Endothelial cell of umbilical vein (primary cell): ENCODE measurements at regions not wholly inside any gene's neighbourhood (a gene's known extent, or its start where the extent isn't known, plus 50 kb on each side); places are given as distances from the start of the nearest gene placed in this dataset.

Experiments
- BruUV-seq: library from RNA; stranded (reverse); fragments of 400-500 nt; replicated peaks from 2 replicates; lab custom pipeline; 2021; lab: Mats Ljungman, UMichigan
- CTCF ChIA-PET: fragments of 300-600, 350-600 bp; sonication (Branson Sonifier 250); formaldehyde crosslinking; loops from one replicate; lab custom pipeline; 2021; ENCODE audit warnings: antibody characterized with exemption, inconsistent platforms; lab: Charles Lee
- POLR2A ChIA-PET: fragments of 300-600, 350-600 bp; sonication (Branson Sonifier 250); formaldehyde crosslinking; loops from one replicate; lab custom pipeline; 2021; ENCODE audit warnings: antibody characterized with exemption, inconsistent platforms; lab: Charles Lee
- DNase-seq: peaks from one replicate; pipeline ENCODE4 v3.0.0-alpha.2; 2011; ENCODE audit warnings: low read depth, low spot score
- FAIRE-seq: peaks from 2 replicates; lab custom pipeline; 2011; peaks lifted over from hg19 to GRCh38; lab: Jason Lieb, UNC
- H2AFZ ChIP-seq: 2 replicates; pipeline ENCODE4 v1.6.0; 2012; ENCODE audit warnings: low read depth, low read length, control low read depth, inconsistent platforms
- H3K27ac ChIP-seq: 2 replicates; pipeline ENCODE4 v1.5.1; 2011; ENCODE audit warnings: low read depth, mild to moderate bottlenecking, control low read depth, low read length, moderate library complexity; ENCODE audit not compliant: insufficient read depth
- H3K27me3 ChIP-seq, 2 experiments: 2 replicates each; pipeline versions ENCODE4 v1.6.0 to v1.6.1; 2011; ENCODE audit warnings: low read length in 2 of 2, mixed read lengths in 1 of 2; ENCODE audit not compliant: control insufficient read depth in 2 of 2, insufficient read depth in 2 of 2
- H3K36me3 ChIP-seq, 2 experiments: 2 replicates in 1 of 2; 3 replicates in 1 of 2; pipeline ENCODE4 v1.5.1; 2011; ENCODE audit warnings: low read length in 2 of 2, mild to moderate bottlenecking in 1 of 2, moderate library complexity in 1 of 2; ENCODE audit not compliant: control insufficient read depth in 2 of 2, insufficient read depth in 2 of 2; ENCODE audit errors: extremely low read depth in 1 of 2
- H3K4me1 ChIP-seq: 3 replicates; pipeline ENCODE4 v1.5.1; 2011; ENCODE audit warnings: mild to moderate bottlenecking, low read length; ENCODE audit not compliant: control insufficient read depth, insufficient read depth; ENCODE audit errors: extremely low read depth
- H3K4me2 ChIP-seq: 2 replicates; pipeline ENCODE4 v1.6.1; 2011; ENCODE audit warnings: low read length, control low read depth, mixed read lengths; ENCODE audit not compliant: insufficient read depth
- H3K4me3 ChIP-seq, 3 experiments: fragments of 200-600 bp in 1 of 3; sonication (generic), shearing (Covaris generic) in 1 of 3; replicated peaks in 1 of 3; 2 replicates each; pipeline ENCODE4 v1.5.1; 2011 to 2016; ENCODE audit warnings: control low read depth in 3 of 3, low read length in 3 of 3, mild to moderate bottlenecking in 2 of 3, inconsistent platforms in 1 of 3, low read depth in 1 of 3, moderate library complexity in 1 of 3; ENCODE audit not compliant: insufficient read depth in 1 of 3
- H3K79me2 ChIP-seq: 2 replicates; pipeline ENCODE4 v1.6.0; 2012; ENCODE audit warnings: low read length, inconsistent platforms; ENCODE audit not compliant: control insufficient read depth, insufficient read depth
- H3K9ac ChIP-seq: replicated peaks from 2 replicates; pipeline ENCODE3; 2011; ENCODE audit warnings: low read length, control low read depth; ENCODE audit not compliant: insufficient read depth; ENCODE audit errors: extremely low read depth
- H3K9me1 ChIP-seq: replicated peaks from 3 replicates; pipeline ENCODE4 v1.6.0; 2011; ENCODE audit warnings: mild to moderate bottlenecking, low read length; ENCODE audit not compliant: control insufficient read depth, insufficient read depth; ENCODE audit errors: extremely low read depth
- H3K9me3 ChIP-seq: replicated peaks from 2 replicates; pipeline ENCODE4 v1.5.1; 2012; ENCODE audit warnings: low read length, inconsistent platforms; ENCODE audit not compliant: control insufficient read depth, insufficient read depth
- H4K20me1 ChIP-seq: replicated peaks from 2 replicates; pipeline ENCODE3; 2011; ENCODE audit warnings: mild to moderate bottlenecking, low read length; ENCODE audit not compliant: control insufficient read depth, insufficient read depth; ENCODE audit errors: extremely low read depth
- EZH2 ChIP-seq: IDR thresholded peaks from 2 replicates; pipeline ENCODE4 v1.6.1; 2012; ENCODE audit warnings: borderline replicate concordance, low read depth, mild to moderate bottlenecking, moderate library complexity, low read length, inconsistent platforms; ENCODE audit not compliant: severe bottlenecking
- FOS ChIP-seq: IDR thresholded peaks from 2 replicates; pipeline ENCODE4 v1.6.1; 2011; ENCODE audit warnings: mild to moderate bottlenecking, low read length, moderate library complexity, borderline replicate concordance; ENCODE audit not compliant: insufficient read depth
- GATA2 ChIP-seq: IDR thresholded peaks from 2 replicates; pipeline ENCODE4 v1.7.0; 2011; ENCODE audit warnings: low read depth, mild to moderate bottlenecking, moderate library complexity, mixed read lengths, low read length; ENCODE audit not compliant: insufficient read length, insufficient read depth
- JUN ChIP-seq: IDR thresholded peaks from 2 replicates; pipeline ENCODE4 v1.6.1; 2011; ENCODE audit warnings: borderline replicate concordance, low read depth; ENCODE audit not compliant: insufficient read length, insufficient read depth
- MYC ChIP-seq: IDR thresholded peaks from one replicate; pipeline ENCODE4 v1.6.1; 2011; ENCODE audit warnings: mild to moderate bottlenecking, low read depth, low read length
- POLR2A ChIP-seq: IDR thresholded peaks from 2 replicates; pipeline ENCODE4 v1.6.1; 2012; ENCODE audit warnings: low read depth, mild to moderate bottlenecking, control low read depth, low read length
- POLR2AphosphoS5 ChIP-seq: IDR thresholded peaks from 2 replicates; pipeline ENCODE4 v1.6.1; 2012; ENCODE audit warnings: low read depth, mild to moderate bottlenecking, control low read depth, low read length, moderate library complexity; ENCODE audit not compliant: insufficient read depth
- dilution Hi-C: fragments of 300-500 bp; cut with MboI; formaldehyde crosslinking; loops from one replicate; pipeline ENCODE4 v1.15.0; 2019; ENCODE audit warnings: low sequenced_read_pairs; ENCODE audit not compliant: extremely low pct_ligation_motif_present
- intact Hi-C: fragments of 100-400 bp; cut with micrococcal nuclease; formaldehyde crosslinking; loops from one replicate; pipeline ENCODE4 v1.10.0; 2022
- TF ChIP-seq, protein P1 (sequence below): IDR thresholded peaks from 2 replicates; pipeline ENCODE4 v1.6.1; 2011; ENCODE audit not compliant: insufficient read depth, insufficient read length
- TF ChIP-seq, protein P2 (sequence below), 2 donors: IDR thresholded peaks; 1 replicate in 1 of 2; 2 replicates in 1 of 2; pipeline ENCODE4 v1.5.1; 2011; ENCODE audit warnings: low read length in 2 of 2, mild to moderate bottlenecking in 2 of 2, moderate library complexity in 2 of 2, control low read depth in 1 of 2, inconsistent platforms in 1 of 2, low read depth in 1 of 2; ENCODE audit not compliant: insufficient read depth in 1 of 2; ENCODE audit errors: extremely low read depth in 1 of 2

- H3K4me3 ChIP-seq = no peak overlapping the region
- no peaks in the 10 kb centered on the region for H3K9me1 ChIP-seq
- no peaks in the 10 kb centered on the region for H3K27me3 ChIP-seq
- TF ChIP-seq, protein P1, sequence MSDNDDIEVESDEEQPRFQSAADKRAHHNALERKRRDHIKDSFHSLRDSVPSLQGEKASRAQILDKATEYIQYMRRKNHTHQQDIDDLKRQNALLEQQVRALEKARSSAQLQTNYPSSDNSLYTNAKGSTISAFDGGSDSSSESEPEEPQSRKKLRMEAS = no peak
- no peak for TF ChIP-seq GATA2
- no peak for TF ChIP-seq FOS
- no peak for TF ChIP-seq MYC
- no peak for TF ChIP-seq POLR2AphosphoS5
- no peak for TF ChIP-seq JUN
- TF ChIP-seq, protein P2, sequence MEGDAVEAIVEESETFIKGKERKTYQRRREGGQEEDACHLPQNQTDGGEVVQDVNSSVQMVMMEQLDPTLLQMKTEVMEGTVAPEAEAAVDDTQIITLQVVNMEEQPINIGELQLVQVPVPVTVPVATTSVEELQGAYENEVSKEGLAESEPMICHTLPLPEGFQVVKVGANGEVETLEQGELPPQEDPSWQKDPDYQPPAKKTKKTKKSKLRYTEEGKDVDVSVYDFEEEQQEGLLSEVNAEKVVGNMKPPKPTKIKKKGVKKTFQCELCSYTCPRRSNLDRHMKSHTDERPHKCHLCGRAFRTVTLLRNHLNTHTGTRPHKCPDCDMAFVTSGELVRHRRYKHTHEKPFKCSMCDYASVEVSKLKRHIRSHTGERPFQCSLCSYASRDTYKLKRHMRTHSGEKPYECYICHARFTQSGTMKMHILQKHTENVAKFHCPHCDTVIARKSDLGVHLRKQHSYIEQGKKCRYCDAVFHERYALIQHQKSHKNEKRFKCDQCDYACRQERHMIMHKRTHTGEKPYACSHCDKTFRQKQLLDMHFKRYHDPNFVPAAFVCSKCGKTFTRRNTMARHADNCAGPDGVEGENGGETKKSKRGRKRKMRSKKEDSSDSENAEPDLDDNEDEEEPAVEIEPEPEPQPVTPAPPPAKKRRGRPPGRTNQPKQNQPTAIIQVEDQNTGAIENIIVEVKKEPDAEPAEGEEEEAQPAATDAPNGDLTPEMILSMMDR (IDR thresholded peaks at IDR 0.05; ENCODE audit: extremely low read depth in 1 of 2, insufficient read depth in 1 of 2, low read depth in 1 of 2, low read length in 2 of 2) = no peak
- no peak for TF ChIP-seq POLR2A
- no peak for TF ChIP-seq EZH2
- dilution Hi-C loops (no loop called here), intact Hi-C loops (no loop called here)
- ChIA-PET POLR2A (no interaction called here), CTCF (no interaction called here)
- H3K9ac ChIP-seq = no peak overlapping the region
- BruUV-seq = no TSS peak
- no peaks in the 10 kb centered on the region for H3K79me2 ChIP-seq
- H3K9me3 ChIP-seq = no peaks in the 10 kb centered on the region
- no peak overlapping the region for H3K27ac ChIP-seq
- no peaks in the 10 kb centered on the region for H4K20me1 ChIP-seq
- H3K36me3 ChIP-seq = no peaks in the 10 kb centered on the region
- no peak overlapping the region for H2AFZ ChIP-seq
- DNase-seq (no peak), FAIRE-seq (no peak)
- no peak overlapping the region for H3K4me2 ChIP-seq
- no peaks in the 10 kb centered on the region for H3K4me1 ChIP-seq
Measured at GRCh38 chr13:84543962-84544361, 661.7 kb upstream of the SLITRK1 start.
